Panc1 (cell line): ENCODE measurements at regions not wholly inside any gene's neighbourhood (a gene's known extent, or its start where the extent isn't known, plus 50 kb on each side); places are given as distances from the start of the nearest gene placed in this dataset.

Experiments
- ATAC-seq: fragments of 200-7000 bp; cut with Tn5 transposase; 2 replicates; pipeline ENCODE4 v1.9.1; 2020; ENCODE audit warnings: mild to moderate bottlenecking, moderate library complexity
- BruUV-seq: library from RNA; stranded (reverse); fragments of 400-500 nt; replicated peaks from 2 replicates; lab custom pipeline; 2021; lab: Mats Ljungman, UMichigan
- CTCF ChIA-PET: fragments of 300-600 bp; sonication (Branson Sonifier 250); formaldehyde crosslinking; loops from one replicate; lab custom pipeline; 2022; ENCODE audit warnings: antibody characterized with exemption; lab: Charles Lee
- POLR2A ChIA-PET: fragments of 300-600 bp; sonication (Branson Sonifier 250); formaldehyde crosslinking; loops from one replicate; lab custom pipeline; 2022; ENCODE audit warnings: antibody characterized with exemption; lab: Charles Lee
- DNase-seq: peaks from one replicate; pipeline ENCODE4 v3.0.0-alpha.2; 2010; ENCODE audit warnings: low read depth, low spot score
- H3K27ac ChIP-seq: 2 replicates; pipeline ENCODE4 v1.5.1; 2011; ENCODE audit warnings: mild to moderate bottlenecking, low read length, inconsistent platforms
- H3K27me3 ChIP-seq: fragments of 200-500 bp; sonication (Bioruptor generic); 2 replicates; pipeline ENCODE4 v1.6.0; 2014; ENCODE audit warnings: low read length, inconsistent platforms; ENCODE audit not compliant: control insufficient read depth, insufficient read depth
- H3K36me3 ChIP-seq: fragments of 200-500 bp; sonication (Bioruptor generic); 2 replicates; pipeline ENCODE4 v1.5.1; 2014; ENCODE audit warnings: inconsistent platforms, mild to moderate bottlenecking, low read length, moderate library complexity; ENCODE audit not compliant: control insufficient read depth, insufficient read depth
- H3K4me1 ChIP-seq: 2 replicates; pipeline ENCODE4 v1.5.1; 2011; ENCODE audit warnings: inconsistent platforms, mild to moderate bottlenecking, low read length, moderate library complexity; ENCODE audit not compliant: control insufficient read depth, insufficient read depth
- H3K4me3 ChIP-seq, 2 experiments: 2 replicates each; pipeline ENCODE4 v1.5.1; 2011 to 2012; ENCODE audit warnings: low read depth in 2 of 2, low read length in 2 of 2, mild to moderate bottlenecking in 2 of 2, inconsistent platforms in 1 of 2, moderate library complexity in 1 of 2
- H3K9me3 ChIP-seq: fragments of 200-500 bp; sonication (Bioruptor generic); 2 replicates; pipeline ENCODE4 v1.5.1; 2014; ENCODE audit warnings: low read depth, mild to moderate bottlenecking, inconsistent platforms, low read length, moderate library complexity; ENCODE audit not compliant: control insufficient read depth, insufficient read depth
- POLR2AphosphoS5 ChIP-seq: IDR thresholded peaks from 2 replicates; pipeline ENCODE4 v1.6.1; 2012; ENCODE audit warnings: mild to moderate bottlenecking, low read depth, low read length, moderate library complexity
- REST ChIP-seq, 2 experiments: IDR thresholded peaks; 2 replicates each; pipeline ENCODE4 v1.6.1; 2011 to 2012; ENCODE audit warnings: low read depth in 2 of 2, control low read depth in 1 of 2, low read length in 1 of 2, mild to moderate bottlenecking in 1 of 2, moderate library complexity in 1 of 2; ENCODE audit not compliant: insufficient read depth in 1 of 2
- SIN3A ChIP-seq: IDR thresholded peaks from 2 replicates; pipeline ENCODE4 v1.6.1; 2012; ENCODE audit warnings: low read depth, mild to moderate bottlenecking, low read length, moderate library complexity, borderline replicate concordance; ENCODE audit not compliant: insufficient read depth
- TCF7L2 ChIP-seq: IDR thresholded peaks from 2 replicates; pipeline ENCODE4 v1.6.1; 2011; ENCODE audit warnings: mild to moderate bottlenecking, low read depth, low read length, inconsistent platforms
- in situ Hi-C: cut with HindIII; loops from 2 replicates; pipeline ENCODE4 v1.10.0; 2016; ENCODE audit warnings: low sequenced_read_pairs, low pct_unique_long_range_greater_than_20kb
- intact Hi-C: fragments of 100-400 bp; cut with micrococcal nuclease; formaldehyde crosslinking; loops from one replicate; pipeline ENCODE4 v1.10.0; 2022; ENCODE audit not compliant: unreplicated experiment
- TF ChIP-seq, protein P1 (sequence below): fragments of 450-650 bp; IDR thresholded peaks from 2 replicates; pipeline ENCODE4 v1.5.1; 2017; ENCODE audit warnings: mild to moderate bottlenecking

DNA sequence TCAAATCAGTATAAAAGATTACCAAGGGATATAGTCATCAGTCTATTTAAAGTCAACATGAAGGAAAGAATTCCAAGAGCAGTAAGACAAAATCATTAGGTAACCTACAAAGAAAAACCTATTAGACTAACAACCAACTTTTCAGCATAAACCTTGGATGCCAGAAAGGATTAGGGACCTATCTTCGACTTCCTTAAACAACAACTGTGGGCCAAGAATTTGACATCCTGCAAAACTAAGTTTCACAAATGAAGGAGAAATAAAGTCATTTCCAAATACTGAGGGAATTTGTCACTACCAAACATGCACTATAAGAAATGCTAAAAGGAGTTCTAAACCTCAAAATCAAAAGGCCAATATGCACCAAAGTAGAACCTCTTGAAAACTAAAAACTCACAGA, 147.9 kb upstream of the TFPI start:
- DNase-seq (no peak), ATAC-seq (no peak)
- no peak for TF ChIP-seq TCF7L2
- TF ChIP-seq, protein P1, sequence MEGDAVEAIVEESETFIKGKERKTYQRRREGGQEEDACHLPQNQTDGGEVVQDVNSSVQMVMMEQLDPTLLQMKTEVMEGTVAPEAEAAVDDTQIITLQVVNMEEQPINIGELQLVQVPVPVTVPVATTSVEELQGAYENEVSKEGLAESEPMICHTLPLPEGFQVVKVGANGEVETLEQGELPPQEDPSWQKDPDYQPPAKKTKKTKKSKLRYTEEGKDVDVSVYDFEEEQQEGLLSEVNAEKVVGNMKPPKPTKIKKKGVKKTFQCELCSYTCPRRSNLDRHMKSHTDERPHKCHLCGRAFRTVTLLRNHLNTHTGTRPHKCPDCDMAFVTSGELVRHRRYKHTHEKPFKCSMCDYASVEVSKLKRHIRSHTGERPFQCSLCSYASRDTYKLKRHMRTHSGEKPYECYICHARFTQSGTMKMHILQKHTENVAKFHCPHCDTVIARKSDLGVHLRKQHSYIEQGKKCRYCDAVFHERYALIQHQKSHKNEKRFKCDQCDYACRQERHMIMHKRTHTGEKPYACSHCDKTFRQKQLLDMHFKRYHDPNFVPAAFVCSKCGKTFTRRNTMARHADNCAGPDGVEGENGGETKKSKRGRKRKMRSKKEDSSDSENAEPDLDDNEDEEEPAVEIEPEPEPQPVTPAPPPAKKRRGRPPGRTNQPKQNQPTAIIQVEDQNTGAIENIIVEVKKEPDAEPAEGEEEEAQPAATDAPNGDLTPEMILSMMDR: no peak
- no peak for TF ChIP-seq REST (IDR thresholded peaks at IDR 0.05; ENCODE audit: insufficient read depth in 1 of 2, low read depth in 2 of 2, low read length in 1 of 2)
- no peak for TF ChIP-seq POLR2AphosphoS5
- TF ChIP-seq SIN3A: no peak
- Histone ChIP-seq H3K4me3 (no peak overlapping the region), H3K36me3 (no peaks in the 10 kb centered on the region), H3K27me3 (no peaks in the 10 kb centered on the region), H3K27ac (no peak overlapping the region), H3K9me3 (no peaks in the 10 kb centered on the region), H3K4me1 (no peaks in the 10 kb centered on the region)
- POLR2A ChIA-PET: no interaction called here
- intact Hi-C loops (no loop called here), in situ Hi-C loops (no loop called here)
- CTCF ChIA-PET: no interaction called here
- no TSS peak for BruUV-seq

DNA sequence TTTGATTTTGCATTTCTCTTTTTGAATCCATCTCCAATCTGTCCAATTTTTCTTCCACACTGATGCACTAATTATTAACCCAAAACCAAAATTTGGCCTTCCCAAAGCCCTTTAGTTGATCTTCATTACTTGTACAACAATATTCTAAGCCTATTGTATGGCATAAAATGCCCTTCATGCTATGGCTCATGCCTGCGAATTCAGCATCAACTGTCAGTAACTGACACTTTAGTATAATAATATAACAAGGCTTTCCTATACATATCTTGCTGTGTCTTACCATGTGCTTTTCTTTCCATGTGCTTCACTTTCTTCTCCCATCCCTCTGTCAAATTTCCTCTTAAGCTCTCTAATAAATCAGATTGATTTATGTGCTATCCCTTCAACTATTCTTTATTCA, 154.0 kb upstream of the TFPI start:
- H3K27me3 ChIP-seq: no peaks in the 10 kb centered on the region
- DNase-seq: no peak
- intact Hi-C loops (no loop called here), in situ Hi-C loops (no loop called here)
- no peak for ATAC-seq
- H3K36me3 ChIP-seq: no peaks in the 10 kb centered on the region
- ChIA-PET POLR2A (no interaction called here), CTCF (no interaction called here)
- BruUV-seq: no TSS peak
- H3K9me3 ChIP-seq: no peaks in the 10 kb centered on the region
- no peaks in the 10 kb centered on the region for H3K4me1 ChIP-seq
- H3K27ac ChIP-seq: no peak overlapping the region
- TF ChIP-seq, protein P1: no peak
- TF ChIP-seq REST (IDR thresholded peaks at IDR 0.05; ENCODE audit: insufficient read depth in 1 of 2, low read depth in 2 of 2, low read length in 1 of 2) (no peak), TCF7L2 (no peak), POLR2AphosphoS5 (no peak), SIN3A (no peak)
- no peak overlapping the region for H3K4me3 ChIP-seq
